Ascending aorta (tissue), 2 donors: ENCODE measurements at regions not wholly inside any gene's neighbourhood (a gene's known extent, or its start where the extent isn't known, plus 50 kb on each side); places are given as distances from the start of the nearest gene placed in this dataset.

Experiments
- DNase-seq, 2 donors: peaks; one replicate each; pipeline ENCODE4 v3.0.0-alpha.2; 2019; ENCODE audit warnings: low spot score in 2 of 2
- H3K27ac ChIP-seq, 2 donors: fragments of 200-600 bp; sonication (generic); one replicate each; pipeline ENCODE4 v1.5.1; 2016 to 2017; ENCODE audit warnings: mild to moderate bottlenecking in 1 of 2
- H3K27me3 ChIP-seq: fragments of 200-600 bp; sonication (generic); one replicate; pipeline ENCODE4 v1.5.1; 2017
- H3K36me3 ChIP-seq, 2 donors: fragments of 200-600 bp; sonication (generic); one replicate each; pipeline ENCODE4 v1.5.1; 2016
- H3K4me1 ChIP-seq, 2 donors: fragments of 200-600 bp; sonication (generic); one replicate each; pipeline ENCODE4 v1.5.1; 2016 to 2017; ENCODE audit warnings: mild to moderate bottlenecking in 1 of 2
- H3K4me3 ChIP-seq, 2 donors: fragments of 200-600 bp; sonication (generic); one replicate each; pipeline ENCODE4 v1.5.1; 2016 to 2017; ENCODE audit warnings: mild to moderate bottlenecking in 1 of 2
- H3K9me3 ChIP-seq, 2 donors: fragments of 200-600 bp; sonication (generic); one replicate each; pipeline ENCODE4 v1.5.1; 2016
- intact Hi-C: fragments of 100-400 bp; cut with DNase I; formaldehyde crosslinking; loops from one replicate; pipeline ENCODE4 v1.15.1; 2023
- TF ChIP-seq, protein P1 (sequence below), 3 experiments: fragments of 200-600 bp in 2 of 3; fragments of 450-650 bp in 1 of 3; sonication (generic) in 2 of 3; IDR thresholded peaks; one replicate each; pipeline ENCODE4 v1.5.1; 2016 to 2019; ENCODE audit warnings: antibody characterized with exemption in 3 of 3, mild to moderate bottlenecking in 1 of 3, moderate library complexity in 1 of 3

DNA sequence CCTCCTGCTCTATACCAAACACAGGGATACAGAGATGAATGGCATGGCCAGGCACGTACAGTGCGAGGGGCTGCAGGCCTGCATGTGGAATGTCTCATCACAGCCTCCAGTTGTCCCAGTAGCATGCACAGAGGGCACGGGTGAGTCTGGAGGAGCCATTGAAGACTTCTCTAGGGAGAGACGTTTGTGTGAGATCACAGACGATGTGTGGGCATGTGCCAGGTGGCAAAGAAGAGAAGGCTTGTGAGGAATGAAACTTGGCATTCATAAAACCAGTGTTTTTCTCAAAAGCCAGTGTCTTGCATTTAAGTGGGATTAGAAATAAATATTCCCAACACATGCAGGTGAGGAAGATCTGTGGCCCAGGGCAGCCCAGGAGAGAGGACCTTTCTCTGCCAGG lies 119.1 kb upstream of the UBE3A start:
- DNase-seq, result no peak
- H3K27ac ChIP-seq, result no peak overlapping the region
- TF ChIP-seq, protein P1, sequence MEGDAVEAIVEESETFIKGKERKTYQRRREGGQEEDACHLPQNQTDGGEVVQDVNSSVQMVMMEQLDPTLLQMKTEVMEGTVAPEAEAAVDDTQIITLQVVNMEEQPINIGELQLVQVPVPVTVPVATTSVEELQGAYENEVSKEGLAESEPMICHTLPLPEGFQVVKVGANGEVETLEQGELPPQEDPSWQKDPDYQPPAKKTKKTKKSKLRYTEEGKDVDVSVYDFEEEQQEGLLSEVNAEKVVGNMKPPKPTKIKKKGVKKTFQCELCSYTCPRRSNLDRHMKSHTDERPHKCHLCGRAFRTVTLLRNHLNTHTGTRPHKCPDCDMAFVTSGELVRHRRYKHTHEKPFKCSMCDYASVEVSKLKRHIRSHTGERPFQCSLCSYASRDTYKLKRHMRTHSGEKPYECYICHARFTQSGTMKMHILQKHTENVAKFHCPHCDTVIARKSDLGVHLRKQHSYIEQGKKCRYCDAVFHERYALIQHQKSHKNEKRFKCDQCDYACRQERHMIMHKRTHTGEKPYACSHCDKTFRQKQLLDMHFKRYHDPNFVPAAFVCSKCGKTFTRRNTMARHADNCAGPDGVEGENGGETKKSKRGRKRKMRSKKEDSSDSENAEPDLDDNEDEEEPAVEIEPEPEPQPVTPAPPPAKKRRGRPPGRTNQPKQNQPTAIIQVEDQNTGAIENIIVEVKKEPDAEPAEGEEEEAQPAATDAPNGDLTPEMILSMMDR (IDR thresholded peaks at IDR 0.05), result no peak
- intact Hi-C loops, result no loop called here
- H3K27me3 ChIP-seq, result no peaks in the 10 kb centered on the region
- no peaks in the 10 kb centered on the region for H3K9me3 ChIP-seq
- no peak overlapping the region for H3K4me3 ChIP-seq
- H3K4me1 ChIP-seq, result no peaks in the 10 kb centered on the region
- H3K36me3 ChIP-seq, result no peaks in the 10 kb centered on the region

DNA sequence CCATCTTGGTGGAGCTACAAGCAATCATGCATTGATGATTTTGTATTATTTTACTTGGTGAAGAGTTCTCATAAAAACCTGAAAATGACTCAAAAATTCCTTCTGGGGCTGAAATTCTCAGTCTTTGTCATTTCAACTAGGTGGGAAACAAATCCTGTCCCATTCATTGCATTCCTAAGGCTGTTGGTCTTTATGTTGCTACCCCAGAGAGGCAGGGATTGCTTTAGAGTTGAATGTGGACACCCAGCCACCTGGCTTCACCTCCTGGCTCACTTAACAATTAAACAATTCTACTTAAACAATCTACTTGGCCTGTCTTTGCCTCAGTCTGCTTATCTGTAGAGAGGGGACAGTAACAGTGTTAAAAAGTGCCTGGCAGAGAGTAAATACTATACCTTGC lies 117.3 kb upstream of the UBE3A start:
- Histone ChIP-seq H3K9me3 (no peaks in the 10 kb centered on the region), H3K27ac (no peak overlapping the region), H3K4me1 (no peaks in the 10 kb centered on the region), H3K27me3 (no peaks in the 10 kb centered on the region), H3K36me3 (no peaks in the 10 kb centered on the region), H3K4me3 (no peak overlapping the region)
- intact Hi-C loops, result no loop called here
- DNase-seq, result no peak
- TF ChIP-seq, protein P1 (IDR thresholded peaks at IDR 0.05), result no peak

DNA sequence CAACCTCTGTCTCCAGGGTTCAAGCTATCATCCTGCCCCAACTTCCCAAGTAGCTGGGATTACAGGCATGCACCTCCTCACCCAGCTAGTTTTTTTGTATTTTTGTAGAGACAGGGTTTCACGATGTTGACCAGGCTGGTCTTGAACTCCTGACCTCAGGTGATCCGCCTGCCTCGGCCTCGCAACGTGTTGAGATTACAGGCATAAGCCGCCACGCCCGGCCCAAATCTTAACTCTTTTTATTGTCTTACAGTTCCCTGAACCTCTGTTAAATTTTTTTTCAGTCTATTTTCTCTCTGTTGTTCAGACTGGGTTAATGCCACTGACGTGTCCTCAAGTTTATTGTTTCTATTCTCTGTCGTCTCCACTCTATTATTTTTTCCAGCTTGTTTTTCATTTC lies 115.8 kb upstream of the UBE3A start:
- no peak overlapping the region for H3K27ac ChIP-seq
- intact Hi-C loops, result no loop called here

DNA sequence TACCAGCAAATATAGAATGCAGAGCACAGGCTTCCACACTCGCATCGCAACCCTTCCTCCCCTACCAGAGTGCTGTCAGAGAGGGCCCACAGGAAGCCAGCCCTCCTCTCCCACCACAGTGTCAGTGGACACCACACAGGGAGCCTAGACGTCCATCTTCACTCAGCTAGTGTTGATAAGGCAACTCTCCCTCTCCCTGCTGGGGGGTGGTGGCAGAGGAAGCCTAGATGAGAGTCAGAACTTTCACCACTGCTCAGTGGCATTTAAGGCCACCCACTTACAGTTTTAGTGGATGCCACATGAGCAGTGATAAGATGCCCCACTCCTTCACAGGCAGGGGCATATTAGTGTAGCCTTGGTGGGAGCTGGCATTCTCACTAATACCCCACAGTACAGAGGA lies 109.8 kb upstream of the UBE3A start:
- intact Hi-C loops, result no loop called here
- TF ChIP-seq, protein P1 (IDR thresholded peaks at IDR 0.05), result no peak

More for the DNA sequence above, 115.8 kb upstream of the UBE3A start:
- TF ChIP-seq, protein P1 (IDR thresholded peaks at IDR 0.05), result no peak
- Histone ChIP-seq H3K4me1 (no peaks in the 10 kb centered on the region), H3K36me3 (no peaks in the 10 kb centered on the region), H3K4me3 (no peak overlapping the region), H3K9me3 (no peaks in the 10 kb centered on the region), H3K27me3 (no peaks in the 10 kb centered on the region)
- no peak for DNase-seq

DNA sequence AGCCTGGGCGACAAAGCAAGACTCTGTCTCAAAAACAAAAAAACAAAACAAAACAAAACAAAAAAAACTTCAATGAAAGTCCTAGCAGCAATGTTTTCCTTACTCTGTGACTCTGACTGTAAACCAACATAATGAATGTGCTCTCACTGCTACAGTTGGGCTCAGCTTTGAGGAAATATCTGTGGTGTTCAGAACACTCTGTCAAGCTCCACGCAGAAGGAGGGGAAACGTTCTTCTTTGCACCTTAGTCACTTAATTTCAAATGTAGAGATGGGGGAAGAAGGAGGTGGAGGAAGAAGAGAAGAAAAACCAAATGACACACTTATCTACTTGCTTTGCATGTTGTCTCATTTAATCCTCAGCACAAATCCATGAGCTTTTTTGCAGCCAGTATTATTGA lies 107.1 kb upstream of the UBE3A start:
- Histone ChIP-seq H3K36me3 (no peaks in the 10 kb centered on the region), H3K4me1 (peaks cover 6 to 9% of the 10 kb centered on the region in 2 donors), H3K27ac (no peak overlapping the region), H3K27me3 (no peaks in the 10 kb centered on the region), H3K9me3 (no peaks in the 10 kb centered on the region), H3K4me3 (no peak overlapping the region)
- no peak for DNase-seq
- TF ChIP-seq, protein P1 (IDR thresholded peaks at IDR 0.05), result no peak
- intact Hi-C loops, result no loop called here

More for the DNA sequence above, 109.8 kb upstream of the UBE3A start:
- Histone ChIP-seq H3K9me3 (no peaks in the 10 kb centered on the region), H3K27ac (no peak overlapping the region), H3K4me1 (peaks cover under 1 to 2% of the 10 kb centered on the region in 2 donors), H3K36me3 (no peaks in the 10 kb centered on the region), H3K27me3 (no peaks in the 10 kb centered on the region), H3K4me3 (no peak overlapping the region)
- DNase-seq, result no peak

DNA sequence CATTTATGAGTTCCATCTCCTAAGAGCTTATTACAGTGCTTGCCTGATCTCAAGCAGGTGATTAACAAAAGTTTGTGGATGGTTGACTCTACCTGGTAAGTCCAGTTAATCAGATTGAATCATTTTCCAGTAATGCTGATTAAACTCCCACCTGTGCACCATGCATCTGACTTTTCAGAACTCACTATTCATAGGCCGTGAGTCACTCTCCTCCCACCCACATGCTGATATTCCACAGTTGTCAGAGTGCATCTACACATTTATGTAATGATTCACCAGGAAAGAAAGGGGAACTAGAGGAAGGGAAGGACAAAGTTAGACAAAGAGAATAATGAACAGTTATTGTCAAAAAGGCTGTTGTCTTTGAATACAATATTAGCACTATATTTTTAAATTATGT lies 106.2 kb upstream of the UBE3A start:
- H3K27me3 ChIP-seq, result no peaks in the 10 kb centered on the region
- H3K36me3 ChIP-seq, result no peaks in the 10 kb centered on the region
- TF ChIP-seq, protein P1 (IDR thresholded peaks at IDR 0.05), result no peak
- peaks cover 6 to 9% of the 10 kb centered on the region in 2 donors for H3K4me1 ChIP-seq
- H3K9me3 ChIP-seq, result no peaks in the 10 kb centered on the region
- H3K4me3 ChIP-seq, result no peak overlapping the region
- H3K27ac ChIP-seq, result no peak overlapping the region
- intact Hi-C loops, result no loop called here
- DNase-seq, result no peak
